ENCODE measurements at regions not wholly inside any gene's neighbourhood (a gene's known extent, or its start where the extent isn't known, plus 50 kb on each side); places are given as distances from the start of the nearest gene placed in this dataset.

DNA sequence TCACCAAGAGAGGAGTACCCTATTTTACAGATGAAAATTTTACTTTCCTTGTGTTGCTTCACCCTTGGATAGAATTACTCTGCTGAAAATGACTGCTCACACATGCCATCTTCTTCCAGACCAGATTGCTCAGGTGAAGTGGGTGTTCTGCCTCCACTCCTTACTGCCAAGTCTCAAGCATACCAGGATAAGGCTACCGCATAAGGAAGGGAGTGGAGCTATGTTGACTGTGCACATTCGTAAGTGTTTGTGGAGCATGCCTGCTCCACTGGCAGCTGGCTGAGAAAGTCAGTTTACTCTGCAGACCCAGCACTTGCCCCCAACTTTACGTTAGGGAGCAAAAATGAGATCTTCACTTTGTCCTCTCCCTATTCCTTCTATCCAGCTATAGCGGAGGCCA is 405.0 kb upstream of the DDX18 start:
- Histone ChIP-seq H3K27ac (no peak overlapping the region), H3K4me1 (no peaks in the 10 kb centered on the region), H3K9me3 (no peaks in the 10 kb centered on the region), H3K4me3 (no peak overlapping the region), H3K36me3 (no peaks in the 10 kb centered on the region), H3K27me3 (no peaks in the 10 kb centered on the region)
- WGBS, result 91% methylated on average over 4 of the region's 4 CpGs
- TF ChIP-seq EP300 (IDR thresholded peaks at IDR 0.05) (no peak), POLR2AphosphoS5 (IDR thresholded peaks at IDR 0.05) (no peak), POLR2A (IDR thresholded peaks at IDR 0.05) (no peak)
- TF ChIP-seq, protein P1, sequence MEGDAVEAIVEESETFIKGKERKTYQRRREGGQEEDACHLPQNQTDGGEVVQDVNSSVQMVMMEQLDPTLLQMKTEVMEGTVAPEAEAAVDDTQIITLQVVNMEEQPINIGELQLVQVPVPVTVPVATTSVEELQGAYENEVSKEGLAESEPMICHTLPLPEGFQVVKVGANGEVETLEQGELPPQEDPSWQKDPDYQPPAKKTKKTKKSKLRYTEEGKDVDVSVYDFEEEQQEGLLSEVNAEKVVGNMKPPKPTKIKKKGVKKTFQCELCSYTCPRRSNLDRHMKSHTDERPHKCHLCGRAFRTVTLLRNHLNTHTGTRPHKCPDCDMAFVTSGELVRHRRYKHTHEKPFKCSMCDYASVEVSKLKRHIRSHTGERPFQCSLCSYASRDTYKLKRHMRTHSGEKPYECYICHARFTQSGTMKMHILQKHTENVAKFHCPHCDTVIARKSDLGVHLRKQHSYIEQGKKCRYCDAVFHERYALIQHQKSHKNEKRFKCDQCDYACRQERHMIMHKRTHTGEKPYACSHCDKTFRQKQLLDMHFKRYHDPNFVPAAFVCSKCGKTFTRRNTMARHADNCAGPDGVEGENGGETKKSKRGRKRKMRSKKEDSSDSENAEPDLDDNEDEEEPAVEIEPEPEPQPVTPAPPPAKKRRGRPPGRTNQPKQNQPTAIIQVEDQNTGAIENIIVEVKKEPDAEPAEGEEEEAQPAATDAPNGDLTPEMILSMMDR (IDR thresholded peaks at IDR 0.05), result no peak
- no peak for DNase-seq (ENCODE audit: low spot score in 2 of 2)

DNA sequence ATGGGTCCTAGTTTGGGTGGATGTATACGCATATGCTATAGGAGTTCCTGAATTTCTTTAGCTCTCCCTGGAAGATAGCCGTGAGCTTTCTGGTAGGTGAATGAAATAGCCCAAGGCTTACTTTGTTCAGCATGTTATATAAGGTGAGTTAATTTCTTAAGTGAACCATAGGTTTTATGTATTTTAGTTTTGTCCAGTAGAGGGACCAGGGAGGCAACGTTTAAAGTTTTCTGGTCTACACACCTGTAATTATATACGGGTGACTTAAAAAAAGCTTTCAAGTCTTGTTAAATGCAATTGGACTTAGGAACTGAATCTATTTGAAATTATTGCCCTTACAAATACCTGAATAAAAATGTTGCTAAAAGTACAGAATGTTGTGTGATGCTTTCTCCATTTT is 402.5 kb upstream of the DDX18 start:
- H3K27ac ChIP-seq, result no peak overlapping the region
- no peaks in the 10 kb centered on the region for H3K9me3 ChIP-seq
- DNase-seq (ENCODE audit: low spot score in 2 of 2), result no peak
- H3K27me3 ChIP-seq, result no peaks in the 10 kb centered on the region
- TF ChIP-seq, protein P1 (IDR thresholded peaks at IDR 0.05), result no peak
- TF ChIP-seq POLR2A (IDR thresholded peaks at IDR 0.05) (no peak), EP300 (IDR thresholded peaks at IDR 0.05) (no peak), POLR2AphosphoS5 (IDR thresholded peaks at IDR 0.05) (no peak)
- no peaks in the 10 kb centered on the region for H3K4me1 ChIP-seq
- WGBS, result 41% methylated on average over 4 of the region's 4 CpGs
- no peaks in the 10 kb centered on the region for H3K36me3 ChIP-seq
- no peak overlapping the region for H3K4me3 ChIP-seq

DNA sequence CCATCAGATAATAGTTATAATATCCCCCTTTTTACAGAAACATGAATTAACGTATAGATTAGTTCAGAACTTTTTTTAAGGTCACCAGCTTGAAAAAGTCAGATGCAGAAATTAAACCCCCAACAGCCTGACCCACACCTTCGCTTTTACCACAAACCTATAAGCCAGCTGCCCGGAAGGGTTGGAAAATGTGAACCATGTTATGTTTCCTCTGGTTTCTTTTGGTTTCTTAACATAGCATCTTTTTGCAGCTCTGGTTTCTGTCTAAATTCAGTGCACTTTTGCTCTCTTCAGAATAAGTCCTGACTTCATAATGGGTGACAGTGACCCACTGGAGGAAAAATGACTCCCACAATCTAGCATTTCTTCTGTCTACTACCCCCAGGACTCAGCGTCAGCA is 381.7 kb upstream of the DDX18 start:
- TF ChIP-seq POLR2A (IDR thresholded peaks at IDR 0.05), result no peak
- TF ChIP-seq POLR2AphosphoS5 (IDR thresholded peaks at IDR 0.05), result no peak
- no peak for TF ChIP-seq EP300 (IDR thresholded peaks at IDR 0.05)
- TF ChIP-seq, protein P1 (IDR thresholded peaks at IDR 0.05), result no peak
- H3K4me1 ChIP-seq, result no peaks in the 10 kb centered on the region
- DNase-seq (ENCODE audit: low spot score in 2 of 2), result no peak
- H3K4me3 ChIP-seq, result no peak overlapping the region
- no peaks in the 10 kb centered on the region for H3K9me3 ChIP-seq
- WGBS, result 74% methylated on average over 4 of the region's 4 CpGs
- H3K27me3 ChIP-seq, result no peaks in the 10 kb centered on the region
- H3K36me3 ChIP-seq, result no peaks in the 10 kb centered on the region
- no peak overlapping the region for H3K27ac ChIP-seq

DNA sequence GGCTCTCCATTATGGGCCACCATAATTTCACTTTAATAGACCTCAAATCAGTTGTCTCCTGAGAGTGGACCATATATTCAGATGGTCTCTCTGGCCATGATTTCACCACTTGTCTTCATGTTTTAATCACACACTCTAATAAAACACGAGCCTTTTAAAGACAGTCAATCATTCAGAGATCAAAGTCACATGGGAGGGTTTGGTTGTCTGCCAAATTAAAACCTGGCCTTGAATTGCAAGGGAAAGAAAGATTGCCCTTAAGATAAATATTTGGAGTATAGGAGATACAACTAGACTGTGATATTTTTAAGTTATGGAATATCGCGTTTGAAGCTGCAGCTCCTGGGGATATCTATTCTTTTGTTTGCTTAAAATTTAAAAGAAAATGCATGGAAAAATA is 377.8 kb upstream of the DDX18 start:
- 20% methylated on average over 3 of the region's 3 CpGs for WGBS
- no peak overlapping the region for H3K4me3 ChIP-seq
- H3K27me3 ChIP-seq, result no peaks in the 10 kb centered on the region
- H3K4me1 ChIP-seq, result no peaks in the 10 kb centered on the region
- H3K9me3 ChIP-seq, result no peaks in the 10 kb centered on the region
- H3K27ac ChIP-seq, result no peak overlapping the region
- TF ChIP-seq, protein P1 (IDR thresholded peaks at IDR 0.05), result no peak
- TF ChIP-seq EP300 (IDR thresholded peaks at IDR 0.05), result no peak
- no peak for TF ChIP-seq POLR2AphosphoS5 (IDR thresholded peaks at IDR 0.05)
- TF ChIP-seq POLR2A (IDR thresholded peaks at IDR 0.05), result no peak
- H3K36me3 ChIP-seq, result no peaks in the 10 kb centered on the region
- DNase-seq (ENCODE audit: low spot score in 2 of 2), result no peak

GRCh38 chr2:117470311-117471095 is 344.0 kb upstream of the DDX18 start:
- Histone ChIP-seq H3K27ac (no peak overlapping the region), H3K27me3 (no peaks in the 10 kb centered on the region), H3K4me1 (no peaks in the 10 kb centered on the region), H3K4me3 (no peak overlapping the region), H3K9me3 (peaks cover 6% of the 10 kb centered on the region), H3K36me3 (no peaks in the 10 kb centered on the region)
- no peak for DNase-seq (ENCODE audit: low spot score in 2 of 2)
- TF ChIP-seq EP300 (IDR thresholded peaks at IDR 0.05), result no peak
- no peak for TF ChIP-seq POLR2A (IDR thresholded peaks at IDR 0.05)
- TF ChIP-seq POLR2AphosphoS5 (IDR thresholded peaks at IDR 0.05), result no peak
- TF ChIP-seq, protein P1 (IDR thresholded peaks at IDR 0.05), result no peak
- 62% methylated on average over 7 of the region's 7 CpGs for WGBS

All from suprapubic skin (tissue), 4 donors.